A673 (cell line): ENCODE measurements at regions not wholly inside any gene's neighbourhood (a gene's known extent, or its start where the extent isn't known, plus 50 kb on each side); places are given as distances from the start of the nearest gene placed in this dataset.

Experiments used
- BruUV-seq: library from RNA; stranded (reverse); fragments of 400-500 nt; replicated peaks from 2 replicates; lab custom pipeline; 2021; lab: Mats Ljungman, UMichigan
- CTCF ChIA-PET: fragments of 300-600 bp; sonication (Branson Sonifier 250); formaldehyde crosslinking; loops from one replicate; lab custom pipeline; 2022; ENCODE audit warnings: antibody characterized with exemption; lab: Charles Lee
- POLR2A ChIA-PET: fragments of 300-600 bp; sonication (Branson Sonifier 250); formaldehyde crosslinking; loops from one replicate; lab custom pipeline; 2022; ENCODE audit warnings: antibody characterized with exemption; ENCODE audit not compliant: low non-redundant PET; lab: Charles Lee
- DNase-seq: peaks from one replicate; pipeline ENCODE4 v3.0.0-alpha.2; 2015; ENCODE audit warnings: low spot score
- H3K27ac ChIP-seq: fragments of 200-600 bp; sonication (generic); 2 replicates; pipeline ENCODE4 v1.5.1; 2016; ENCODE audit warnings: mixed run types, low read depth, mild to moderate bottlenecking, mixed read lengths, antibody characterized with exemption, low read length; ENCODE audit not compliant: poor library complexity, severe bottlenecking
- H3K27me3 ChIP-seq: fragments of 200-600 bp; sonication (generic); replicated peaks from 2 replicates; pipeline ENCODE4 v1.6.1; 2017; ENCODE audit warnings: mixed run types, low read depth, mild to moderate bottlenecking, mixed read lengths, antibody characterized with exemption, low read length; ENCODE audit not compliant: insufficient read depth, poor library complexity
- H3K36me3 ChIP-seq: fragments of 200-600 bp; sonication (generic); 2 replicates; pipeline ENCODE4 v1.6.1; 2016; ENCODE audit warnings: mixed run types, mild to moderate bottlenecking, mixed read lengths, antibody characterized with exemption, low read length; ENCODE audit not compliant: insufficient read depth, poor library complexity, severe bottlenecking
- H3K4me1 ChIP-seq: fragments of 200-600 bp; sonication (generic); 2 replicates; pipeline ENCODE4 v1.6.1; 2017; ENCODE audit warnings: mixed run types, mild to moderate bottlenecking, mixed read lengths, antibody characterized with exemption, low read length; ENCODE audit not compliant: insufficient read depth, poor library complexity, severe bottlenecking
- H3K4me3 ChIP-seq: fragments of 200-600 bp; sonication (generic); 2 replicates; pipeline ENCODE4 v1.5.1; 2016; ENCODE audit warnings: low read depth, mixed run types, mild to moderate bottlenecking, mixed read lengths, low read length; ENCODE audit not compliant: poor library complexity, severe bottlenecking
- H3K9me3 ChIP-seq: fragments of 200-600 bp; sonication (generic); 2 replicates; pipeline ENCODE4 v1.6.1; 2016; ENCODE audit warnings: mixed run types, low read depth, mild to moderate bottlenecking, mixed read lengths, antibody characterized with exemption, low read length; ENCODE audit not compliant: poor library complexity, severe bottlenecking
- EZH2 ChIP-seq: fragments of 200-600 bp; sonication (generic); IDR thresholded peaks from 2 replicates; pipeline ENCODE4 v1.6.1; 2017; ENCODE audit warnings: borderline replicate concordance, low read depth, mild to moderate bottlenecking, mixed read lengths, antibody characterized with exemption, low read length; ENCODE audit not compliant: poor library complexity, severe bottlenecking
- intact Hi-C: fragments of 100-400 bp; cut with micrococcal nuclease; formaldehyde crosslinking; loops from one replicate; pipeline ENCODE4 v1.10.0; 2022; ENCODE audit not compliant: unreplicated experiment
- TF ChIP-seq, protein P1 (sequence below): fragments of 300-800, 200-600 bp; sonication (generic); conservative IDR thresholded peaks from 2 replicates; pipeline ENCODE4 v1.5.1; 2017; ENCODE audit warnings: low read depth, mild to moderate bottlenecking, antibody characterized with exemption, low read length, moderate library complexity, mixed read lengths

DNA sequence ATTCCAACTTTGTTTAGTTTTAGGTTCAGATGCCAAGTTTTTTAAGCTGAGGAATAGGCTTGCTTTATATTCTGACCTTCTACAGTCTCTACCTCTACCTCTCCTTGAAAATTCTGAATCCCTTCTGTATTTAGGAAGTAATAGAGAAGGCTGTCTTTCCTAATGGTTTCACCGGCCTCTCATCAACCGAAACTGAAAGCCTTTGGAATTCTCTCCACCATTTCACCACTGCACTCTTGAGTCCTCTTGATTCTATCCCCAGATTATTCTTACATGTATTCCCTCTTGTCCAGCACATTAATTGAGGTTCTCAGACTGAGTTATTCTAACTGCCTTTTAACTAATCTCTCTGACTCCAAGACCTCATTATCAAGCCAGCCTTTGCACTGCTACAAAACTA is 67.7 kb upstream of the PICALM start:
- DNase-seq: no peak
- no peaks in the 10 kb centered on the region for H3K36me3 ChIP-seq
- intact Hi-C loops: loop anchor here (10.0 kb wide), 1 partner anchor 268 kb away; no protein-coding TSS in a partner anchor
- no peak overlapping the region for H3K27ac ChIP-seq
- BruUV-seq: no TSS peak
- H3K27me3 ChIP-seq: no peaks in the 10 kb centered on the region
- no peaks in the 10 kb centered on the region for H3K9me3 ChIP-seq
- no peaks in the 10 kb centered on the region for H3K4me1 ChIP-seq
- ChIA-PET CTCF (no interaction called here), POLR2A (no interaction called here)
- no peak for TF ChIP-seq EZH2
- TF ChIP-seq, protein P1, sequence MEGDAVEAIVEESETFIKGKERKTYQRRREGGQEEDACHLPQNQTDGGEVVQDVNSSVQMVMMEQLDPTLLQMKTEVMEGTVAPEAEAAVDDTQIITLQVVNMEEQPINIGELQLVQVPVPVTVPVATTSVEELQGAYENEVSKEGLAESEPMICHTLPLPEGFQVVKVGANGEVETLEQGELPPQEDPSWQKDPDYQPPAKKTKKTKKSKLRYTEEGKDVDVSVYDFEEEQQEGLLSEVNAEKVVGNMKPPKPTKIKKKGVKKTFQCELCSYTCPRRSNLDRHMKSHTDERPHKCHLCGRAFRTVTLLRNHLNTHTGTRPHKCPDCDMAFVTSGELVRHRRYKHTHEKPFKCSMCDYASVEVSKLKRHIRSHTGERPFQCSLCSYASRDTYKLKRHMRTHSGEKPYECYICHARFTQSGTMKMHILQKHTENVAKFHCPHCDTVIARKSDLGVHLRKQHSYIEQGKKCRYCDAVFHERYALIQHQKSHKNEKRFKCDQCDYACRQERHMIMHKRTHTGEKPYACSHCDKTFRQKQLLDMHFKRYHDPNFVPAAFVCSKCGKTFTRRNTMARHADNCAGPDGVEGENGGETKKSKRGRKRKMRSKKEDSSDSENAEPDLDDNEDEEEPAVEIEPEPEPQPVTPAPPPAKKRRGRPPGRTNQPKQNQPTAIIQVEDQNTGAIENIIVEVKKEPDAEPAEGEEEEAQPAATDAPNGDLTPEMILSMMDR: no peak
- no peak overlapping the region for H3K4me3 ChIP-seq

DNA sequence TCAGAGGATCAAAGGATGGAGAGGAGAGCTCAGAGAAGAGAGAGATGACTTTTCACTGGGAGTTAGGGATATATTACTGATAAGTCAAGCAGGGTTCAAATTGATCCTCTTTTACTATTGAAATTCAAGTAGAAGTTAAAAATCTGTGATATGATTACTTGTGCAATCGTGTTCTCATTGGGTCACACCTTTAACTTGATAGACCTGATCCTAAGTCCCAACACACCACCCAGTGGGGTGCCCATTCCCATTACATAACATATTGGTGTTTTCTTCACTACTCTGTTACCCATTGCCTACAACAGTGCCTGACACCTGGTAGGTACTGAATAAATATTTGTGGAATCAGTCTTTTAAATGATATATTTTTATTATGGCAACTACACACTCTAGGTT is 66.4 kb upstream of the PICALM start:
- ChIA-PET POLR2A (no interaction called here), CTCF (no interaction called here)
- Histone ChIP-seq H3K4me3 (no peak overlapping the region), H3K27ac (no peak overlapping the region), H3K27me3 (no peaks in the 10 kb centered on the region), H3K9me3 (no peaks in the 10 kb centered on the region), H3K4me1 (no peaks in the 10 kb centered on the region), H3K36me3 (no peaks in the 10 kb centered on the region)
- BruUV-seq: no TSS peak
- TF ChIP-seq, protein P1: no peak
- no peak for TF ChIP-seq EZH2
- no peak for DNase-seq
- intact Hi-C loops: loop anchor here (10.0 kb wide), 1 partner anchor 269 kb away; no protein-coding TSS in a partner anchor

DNA sequence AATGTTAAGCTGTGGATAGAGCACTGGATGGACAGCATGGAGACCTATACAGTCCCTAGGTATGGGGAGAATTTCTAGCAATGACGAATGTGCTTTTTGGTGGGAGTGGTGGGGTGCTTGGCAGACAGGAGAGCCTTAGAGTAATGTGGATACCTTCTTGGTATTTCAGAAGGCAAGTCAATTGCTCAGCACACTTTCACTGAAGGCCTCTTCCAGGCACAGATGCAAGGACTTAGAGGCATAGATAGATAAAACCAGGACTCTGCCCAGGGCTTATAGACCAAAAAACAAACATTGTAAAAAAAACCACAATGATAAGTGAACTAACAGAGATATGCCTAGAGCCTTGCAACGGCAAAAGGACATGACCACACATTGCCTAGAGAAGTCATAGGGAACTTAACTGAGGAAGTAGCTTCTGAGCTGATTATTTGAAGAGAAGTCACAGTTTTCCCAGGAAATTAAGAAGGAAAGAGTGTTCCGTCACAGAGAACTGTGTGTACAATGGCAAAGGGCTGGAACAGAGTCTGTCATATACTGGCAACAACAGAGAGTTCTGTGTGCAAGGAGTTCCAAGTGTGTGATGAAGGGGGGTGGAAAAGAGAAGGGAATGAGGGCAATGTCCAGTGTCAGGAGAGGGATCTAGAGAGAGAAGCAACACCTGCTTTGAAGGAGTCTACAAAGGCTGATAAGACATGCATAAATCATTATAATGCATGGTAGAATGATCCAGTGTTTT is 65.9 kb upstream of the PICALM start:
- intact Hi-C loops: loop anchor here (10.0 kb wide), 1 partner anchor 270 kb away; no protein-coding TSS in a partner anchor
- no TSS peak for BruUV-seq
- TF ChIP-seq, protein P1: no peak
- TF ChIP-seq EZH2: no peak
- Histone ChIP-seq H3K9me3 (no peaks in the 10 kb centered on the region), H3K27ac (no peak overlapping the region), H3K4me1 (no peaks in the 10 kb centered on the region), H3K27me3 (no peaks in the 10 kb centered on the region), H3K36me3 (no peaks in the 10 kb centered on the region), H3K4me3 (no peak overlapping the region)
- no peak for DNase-seq
- CTCF ChIA-PET: no interaction called here
- POLR2A ChIA-PET: interaction anchor here (0.6 kb wide), 1 partner anchor 59 kb away, joined by 3 read pairs; no protein-coding TSS in a partner anchor
